Fibroblast of peridontal ligament (primary cell): ENCODE measurements at regions not wholly inside any gene's neighbourhood (a gene's known extent, or its start where the extent isn't known, plus 50 kb on each side); places are given as distances from the start of the nearest gene placed in this dataset.
"Not testable (repeated sequence)": the region's sequence is repeated elsewhere in the genome, so short reads cannot be mapped to it uniquely, and the experiment has no call there.

Source experiments
- DNase-seq: peaks from one replicate; pipeline ENCODE4 v3.0.0-alpha.2; 2010; ENCODE audit errors: extremely low read depth

DNA sequence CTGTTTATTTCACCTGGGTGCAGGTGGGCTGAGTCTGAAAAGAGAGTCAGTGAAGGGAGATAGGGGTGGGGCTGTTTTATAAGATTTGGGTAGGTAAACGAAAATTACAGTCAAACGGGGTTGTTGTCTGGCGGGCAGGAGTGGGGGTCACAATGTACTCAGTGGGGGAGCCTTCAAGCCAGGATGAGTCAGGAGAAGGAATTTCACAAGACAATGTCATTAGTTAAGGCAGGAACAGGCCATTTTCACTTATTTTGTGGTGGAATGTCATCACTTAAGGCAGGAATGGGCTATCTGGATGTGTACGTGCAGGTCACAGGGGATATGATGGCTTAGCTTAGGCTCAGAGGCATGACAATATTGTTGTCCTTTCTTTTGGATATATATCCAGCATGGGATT, 592.5 kb upstream of the MDGA2 start:
- DNase-seq: not testable (repeated sequence)

DNA sequence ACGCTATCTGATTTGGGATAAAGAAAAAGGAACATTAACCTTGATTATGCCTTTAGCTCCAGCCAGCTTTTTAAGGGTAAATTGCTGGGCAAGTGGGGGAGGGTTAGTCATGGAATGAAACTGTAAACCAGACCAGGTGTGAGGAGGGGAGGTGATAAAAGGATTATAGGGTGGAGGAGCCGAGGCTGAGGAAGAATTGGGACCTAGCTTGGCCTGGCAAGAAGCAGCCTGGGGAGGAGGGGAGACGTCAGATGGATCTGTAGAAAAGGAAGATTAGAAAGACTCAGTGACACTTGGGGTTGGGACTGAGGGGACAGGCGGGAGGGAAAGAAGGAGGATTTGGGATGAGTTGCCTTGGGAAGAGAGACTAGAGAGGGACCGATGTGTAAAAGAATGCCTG, 590.8 kb upstream of the MDGA2 start:
- DNase-seq: not testable (repeated sequence)

DNA sequence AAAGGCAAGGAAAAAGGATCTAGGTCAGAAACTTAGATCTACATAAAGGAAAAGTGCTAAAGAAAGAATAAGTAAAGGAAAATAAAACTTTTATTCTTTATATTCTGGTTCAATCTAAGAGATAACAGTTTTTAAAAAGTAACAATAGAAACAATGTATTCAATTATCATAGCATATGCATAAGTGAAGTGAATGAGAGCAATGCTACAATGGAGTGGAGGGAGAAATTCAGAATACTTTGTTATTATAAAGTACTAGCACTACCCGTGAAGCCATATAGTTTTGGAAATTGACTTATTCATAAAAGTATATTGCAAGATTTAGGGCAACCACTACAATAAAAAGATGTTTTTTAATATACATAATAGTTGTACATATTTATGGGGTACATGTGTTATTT, 586.0 kb upstream of the MDGA2 start:
- no peak for DNase-seq

DNA sequence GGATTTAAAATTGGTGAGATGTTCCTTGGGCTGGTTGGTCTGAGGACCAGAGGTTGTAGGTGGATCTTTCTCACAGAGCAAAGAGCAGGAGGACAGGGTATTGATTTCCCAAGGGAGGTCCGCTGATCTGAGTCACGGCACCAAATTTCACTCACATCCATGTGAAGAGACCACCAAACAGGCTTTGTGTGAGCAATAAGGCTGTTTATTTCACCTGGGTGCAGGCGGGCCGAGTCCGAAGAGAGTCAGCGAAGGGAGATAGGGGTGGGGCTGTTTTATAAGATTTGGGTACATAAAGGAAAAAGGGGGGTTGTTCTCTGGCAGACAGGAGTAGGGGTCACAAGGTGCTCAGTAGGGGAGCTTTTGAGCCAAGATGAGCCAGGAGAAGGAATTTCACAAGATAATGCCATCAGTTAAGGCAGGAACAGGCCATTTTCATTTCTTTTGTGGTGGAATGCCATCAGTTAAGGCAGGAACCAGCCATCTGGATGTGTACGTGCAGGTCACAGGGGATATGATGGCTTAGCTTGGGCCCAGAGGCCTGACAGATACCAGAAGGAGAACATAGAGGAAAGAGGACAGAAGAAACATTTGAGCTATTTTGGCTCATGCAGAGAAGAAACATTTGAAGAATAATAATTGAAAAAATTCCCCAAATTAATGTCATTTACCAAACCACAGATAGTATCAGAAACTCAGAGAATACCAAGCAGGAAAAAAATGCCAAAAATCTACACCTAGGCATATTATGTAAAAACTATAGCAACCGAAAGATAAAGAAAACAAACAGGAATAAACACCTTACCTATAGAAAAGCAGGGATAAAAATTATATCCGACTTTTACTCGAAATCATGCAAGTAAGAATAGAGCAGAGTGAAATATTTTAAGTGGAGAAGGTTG, 585.2 kb upstream of the MDGA2 start:
- not testable (repeated sequence) for DNase-seq

DNA sequence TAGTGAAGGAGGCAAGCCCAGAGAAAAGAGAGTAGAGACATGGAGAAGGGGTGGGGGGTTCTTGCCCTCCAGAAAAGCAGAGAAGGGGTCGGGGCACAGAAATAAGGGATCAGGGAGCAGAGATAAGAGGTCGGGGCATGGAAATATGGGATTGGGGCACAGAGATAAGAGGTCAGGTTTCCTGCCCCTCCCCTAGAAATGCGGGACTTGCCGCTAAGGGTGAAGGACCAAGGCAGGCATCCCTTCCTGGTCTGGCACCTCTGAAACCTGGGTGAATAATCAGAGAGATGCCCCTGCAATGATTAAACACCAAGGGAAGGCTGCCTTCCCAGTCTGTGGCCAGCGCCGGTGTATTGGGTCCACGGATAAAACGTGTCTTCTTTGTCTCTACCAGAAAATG, 584.5 kb upstream of the MDGA2 start:
- DNase-seq: not testable (repeated sequence)

DNA sequence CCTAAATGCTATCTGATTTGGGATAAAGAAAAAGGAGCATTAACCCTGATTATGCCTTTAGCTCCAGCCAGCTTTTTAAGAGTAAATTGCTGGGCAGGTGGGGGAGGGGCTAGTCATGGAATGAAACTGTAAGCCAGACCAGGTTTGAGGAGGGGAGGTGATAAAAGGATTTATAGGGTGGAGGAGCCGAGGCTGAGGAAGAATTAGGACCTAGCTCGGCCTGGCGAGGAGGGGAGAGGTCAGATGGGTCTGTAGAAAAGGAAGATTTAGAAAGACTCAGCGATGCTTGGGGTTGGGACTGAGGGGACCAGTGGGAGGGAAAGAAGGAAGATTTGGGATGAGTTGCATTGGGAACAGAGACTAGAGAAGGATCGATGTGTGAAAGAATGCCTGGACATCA, 583.8 kb upstream of the MDGA2 start:
- not testable (repeated sequence) for DNase-seq

DNA sequence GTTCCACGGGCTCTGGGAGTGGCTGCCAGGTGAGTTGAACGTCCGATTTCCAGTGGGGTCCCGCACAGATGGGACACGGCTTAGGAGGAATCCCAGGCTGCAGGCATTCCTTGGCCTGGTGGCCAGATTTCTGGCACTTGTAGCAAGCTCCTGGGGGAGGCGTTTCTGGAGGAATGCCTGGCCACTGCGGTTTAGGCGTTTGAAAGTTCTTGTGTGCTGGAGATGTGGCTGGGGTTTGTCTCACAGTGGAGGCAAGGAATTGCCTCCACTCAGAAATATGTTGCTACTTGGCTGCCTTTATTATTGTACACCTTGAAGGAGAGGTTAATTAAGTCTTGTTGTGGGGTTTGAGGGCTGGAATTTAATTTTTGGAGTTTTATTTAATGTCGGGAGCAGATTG, 583.3 kb upstream of the MDGA2 start:
- not testable (repeated sequence) for DNase-seq

DNA sequence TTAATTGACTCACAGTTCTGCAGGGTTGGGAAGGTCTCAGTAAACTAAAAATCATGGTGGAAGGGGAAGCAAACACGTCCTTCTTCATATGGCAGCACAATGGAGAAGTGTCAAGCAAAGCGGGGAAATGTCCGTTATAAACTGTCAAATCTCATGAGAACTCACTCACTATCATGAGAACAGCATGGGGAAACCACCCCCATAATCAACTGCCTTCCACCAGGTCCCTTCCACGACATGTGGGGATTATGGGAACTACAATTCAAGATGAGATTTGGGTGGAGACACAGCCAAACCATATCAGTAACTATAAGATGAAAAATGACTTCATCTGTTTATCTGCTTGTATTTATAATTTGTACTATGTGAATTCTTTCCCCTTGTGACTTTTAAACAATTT, 577.6 kb upstream of the MDGA2 start:
- DNase-seq: no peak

DNA sequence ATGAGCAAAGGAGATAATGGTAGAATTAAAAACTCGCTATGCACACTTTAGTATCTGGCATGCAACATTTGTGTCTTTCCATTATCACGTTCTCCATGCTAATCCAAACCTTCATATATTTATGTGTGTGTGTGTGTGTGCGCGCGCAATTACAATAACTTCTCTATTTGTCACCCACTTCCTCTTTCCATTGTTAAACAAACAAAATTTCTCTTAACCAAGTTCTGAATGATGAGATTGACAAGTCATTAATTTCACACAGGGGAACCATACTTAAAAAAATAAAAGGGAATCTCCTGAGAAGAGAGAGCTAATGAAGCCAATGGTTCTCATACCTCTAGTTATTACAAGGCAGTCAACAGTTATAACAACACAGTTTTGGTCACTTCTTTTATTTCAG, 575.9 kb upstream of the MDGA2 start:
- DNase-seq: no peak

DNA sequence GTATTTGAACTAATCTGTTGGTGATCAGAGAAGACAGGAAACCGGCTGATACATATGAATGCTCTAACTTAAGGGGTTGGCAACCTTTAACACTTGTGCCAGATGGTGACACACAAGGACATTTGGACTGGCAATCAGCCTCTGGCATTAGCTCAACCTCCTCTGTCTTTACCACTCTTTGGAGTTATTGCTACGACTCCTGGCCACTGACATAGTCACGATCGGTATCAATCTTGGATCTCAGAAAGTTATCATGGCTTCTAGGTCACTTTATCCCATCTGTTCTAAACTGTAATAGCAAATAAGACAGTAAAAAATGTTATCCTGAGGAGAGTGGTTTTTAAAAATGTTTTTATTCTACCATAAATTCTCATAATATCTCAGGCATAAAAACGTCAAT, 575.2 kb upstream of the MDGA2 start:
- DNase-seq: no peak

DNA sequence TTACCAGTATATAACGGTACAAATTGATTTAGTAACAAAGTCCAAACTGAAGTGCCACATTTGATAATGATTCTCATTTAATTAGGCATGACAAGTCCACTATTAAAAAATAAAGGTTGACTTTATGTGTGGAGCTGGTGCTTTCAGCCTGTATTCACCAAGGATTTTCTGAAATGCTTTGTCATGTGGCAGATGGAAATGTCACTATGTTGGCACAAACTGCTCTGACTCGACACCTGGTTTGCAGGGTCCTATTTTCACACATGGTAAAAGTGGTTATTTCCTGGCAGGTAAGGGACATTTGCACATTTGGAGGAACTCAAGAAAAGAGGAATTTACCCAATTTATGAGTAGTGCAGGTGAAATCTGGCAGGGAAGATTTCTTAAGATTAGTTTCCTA, 572.6 kb upstream of the MDGA2 start:
- DNase-seq: no peak

DNA sequence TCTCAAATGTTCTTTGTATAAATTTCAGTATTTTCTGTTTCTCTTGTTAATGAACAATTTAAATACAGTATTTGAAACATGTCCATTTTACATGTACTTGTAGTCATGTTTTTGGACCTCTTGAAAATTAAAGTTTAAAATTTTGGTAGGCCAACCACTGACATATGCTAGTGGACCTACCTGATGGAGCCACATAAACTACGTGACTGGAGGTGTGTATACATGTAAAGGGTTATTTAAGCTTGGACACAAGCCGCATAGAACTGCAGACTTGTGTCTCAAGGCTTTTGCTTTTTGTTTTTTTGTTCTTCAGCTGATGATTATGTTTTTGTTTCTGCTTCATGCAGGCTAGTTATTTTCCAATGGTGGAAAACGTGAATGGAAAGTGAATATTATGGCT, 568.5 kb upstream of the MDGA2 start:
- DNase-seq: no peak

DNA sequence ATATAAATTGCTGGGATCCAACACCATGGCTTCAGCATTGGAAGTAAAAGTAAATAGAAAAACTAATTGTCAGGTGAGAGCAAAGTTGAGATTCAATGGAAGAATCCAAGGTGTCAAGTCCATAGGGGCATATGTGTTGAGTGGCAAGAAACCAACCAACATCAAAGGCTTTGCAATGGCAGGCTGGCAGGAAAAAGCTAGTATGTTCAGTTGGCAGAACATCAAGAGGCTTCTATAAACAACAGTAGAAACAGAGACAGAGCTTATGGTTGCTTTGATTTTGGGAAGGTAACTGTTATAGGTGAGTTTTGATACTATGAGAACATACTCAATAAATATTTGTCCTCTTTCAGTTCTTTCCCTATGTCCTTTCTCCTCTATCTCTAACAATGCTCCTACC, 553.7 kb upstream of the MDGA2 start:
- no peak for DNase-seq

DNA sequence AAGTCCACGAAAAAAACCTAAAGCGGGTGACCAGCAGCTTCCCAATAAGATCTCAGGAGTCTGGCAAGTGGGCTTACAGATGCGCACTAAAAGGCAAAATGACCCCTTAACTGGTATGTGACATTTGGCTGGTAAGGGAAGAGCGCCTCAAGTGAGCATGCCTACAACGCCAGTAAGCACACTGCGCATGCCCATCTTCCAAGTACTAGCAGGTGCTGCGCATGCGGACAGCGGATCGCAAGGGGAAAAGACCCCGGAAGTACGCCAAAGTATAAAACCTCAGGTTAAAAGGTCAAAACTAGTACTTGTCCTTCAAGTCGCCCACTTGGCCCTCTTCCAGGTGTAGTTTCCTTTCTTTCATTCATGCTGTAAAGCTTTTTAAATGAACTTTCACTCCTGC, 518.5 kb upstream of the MDGA2 start:
- DNase-seq: no peak

DNA sequence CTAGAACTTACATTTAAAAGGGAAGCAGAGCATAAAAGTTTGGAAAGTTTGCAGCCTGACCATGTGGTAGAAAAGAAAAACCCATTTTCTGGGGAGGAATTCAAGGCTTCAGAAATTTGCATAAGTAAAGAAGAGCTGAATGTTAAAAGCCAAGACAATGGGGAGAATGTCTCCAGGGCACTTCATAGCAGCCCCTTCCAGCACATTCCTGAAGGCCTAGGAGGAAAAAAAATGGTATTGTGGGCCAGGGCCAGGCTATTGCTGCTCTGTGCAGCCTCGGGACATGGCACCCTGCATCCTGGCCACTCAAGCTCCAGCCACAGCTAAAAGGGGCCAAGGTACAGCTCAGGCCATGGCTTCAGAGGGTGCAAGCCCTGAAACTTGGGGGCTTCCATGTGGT, 474.2 kb upstream of the MDGA2 start:
- DNase-seq: not testable (repeated sequence)

DNA sequence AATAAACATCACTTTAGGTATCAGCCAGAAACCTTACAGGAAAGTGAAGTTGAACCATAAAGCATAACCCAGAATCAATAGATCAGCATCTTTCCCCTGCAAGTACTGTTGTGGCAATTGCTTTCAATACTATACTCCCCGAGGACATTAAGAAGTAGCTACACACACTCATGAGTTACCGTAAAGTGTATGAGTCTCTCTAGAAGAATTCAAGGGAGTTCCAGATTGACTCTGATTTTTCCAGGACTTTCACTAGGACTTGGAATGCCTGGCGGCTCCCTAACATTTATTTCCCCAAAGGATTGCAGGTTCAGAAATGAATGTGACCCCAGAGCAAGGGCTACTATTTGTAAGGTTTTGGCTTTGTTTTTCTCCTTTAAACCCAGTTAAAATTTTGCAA, 465.4 kb upstream of the MDGA2 start:
- no peak for DNase-seq

DNA sequence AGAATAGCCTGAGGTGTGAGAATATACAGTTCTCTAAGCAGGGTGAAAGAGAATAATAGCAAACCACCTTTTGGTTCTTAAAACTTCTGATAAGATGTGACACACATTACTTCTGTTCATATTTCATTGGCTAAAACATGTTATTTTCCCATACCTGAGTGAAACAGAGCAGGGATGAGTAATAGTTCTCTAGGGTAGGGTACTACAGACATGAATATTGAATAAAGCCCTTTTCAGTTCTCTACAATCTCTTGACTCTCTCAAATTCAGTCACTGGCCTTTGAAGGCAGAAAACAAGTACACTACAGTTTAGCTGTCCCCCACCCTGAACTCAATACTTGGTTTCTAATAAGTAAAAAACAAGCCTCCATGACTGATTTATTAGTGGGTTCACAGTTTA, 454.1 kb upstream of the MDGA2 start:
- DNase-seq: no peak

DNA sequence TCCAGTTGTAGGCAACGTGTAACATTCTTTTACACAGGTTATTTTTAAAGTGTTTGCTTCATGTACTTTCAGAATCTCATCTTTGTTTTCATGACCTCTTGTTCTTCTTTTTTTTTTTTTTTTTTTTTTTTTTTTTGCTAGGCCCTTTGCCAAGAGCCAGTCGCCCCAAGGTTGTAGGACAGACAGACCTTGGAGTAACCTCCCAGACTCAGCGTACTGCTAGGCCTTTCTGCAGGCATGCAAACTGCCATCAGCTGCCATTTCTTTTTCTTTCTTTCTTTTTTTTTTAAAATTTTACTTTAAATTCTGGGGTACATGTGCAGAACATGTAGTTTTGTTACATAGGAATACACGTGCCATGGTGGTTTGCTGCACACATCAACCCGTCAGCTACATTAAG, 452.3 kb upstream of the MDGA2 start:
- no peak for DNase-seq

DNA sequence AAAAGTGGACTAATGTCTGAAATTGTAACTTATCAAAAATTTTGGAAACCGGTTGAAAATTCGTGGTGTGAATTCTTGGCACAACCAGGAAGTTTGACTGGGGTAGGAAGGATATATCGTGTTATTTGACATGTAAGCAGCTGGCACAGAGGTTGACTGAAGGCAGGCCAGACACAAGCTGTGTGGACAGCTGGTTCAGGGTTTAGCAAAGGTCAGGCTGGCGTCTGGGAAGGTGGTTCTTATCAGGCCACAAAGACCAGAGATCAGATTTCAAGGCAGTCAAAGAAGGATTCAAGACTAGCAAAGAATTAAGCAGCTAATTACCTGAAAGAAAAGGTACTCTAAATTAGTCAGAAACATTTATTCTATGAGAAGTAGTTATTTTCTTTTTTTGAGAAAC, 450.2 kb upstream of the MDGA2 start:
- no peak for DNase-seq

DNA sequence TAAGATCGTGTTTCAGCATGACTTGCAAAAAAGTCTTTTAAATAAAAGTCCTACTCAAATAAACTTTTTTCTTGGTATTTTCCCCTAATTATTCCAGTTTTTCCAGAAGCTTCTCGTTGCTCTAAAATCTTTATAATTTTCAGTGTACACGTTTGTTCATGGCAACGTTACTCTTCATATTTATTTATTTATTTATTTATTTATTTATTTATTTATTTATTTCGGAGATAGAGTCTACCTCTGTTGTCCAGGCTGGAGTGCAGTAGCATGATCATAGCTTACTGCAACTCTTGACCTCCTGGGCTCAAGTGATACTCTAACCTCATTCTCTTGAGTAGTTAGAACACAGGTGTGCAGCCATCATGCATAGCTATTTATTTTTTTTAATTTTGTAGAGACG, 438.3 kb upstream of the MDGA2 start:
- DNase-seq: no peak

DNA sequence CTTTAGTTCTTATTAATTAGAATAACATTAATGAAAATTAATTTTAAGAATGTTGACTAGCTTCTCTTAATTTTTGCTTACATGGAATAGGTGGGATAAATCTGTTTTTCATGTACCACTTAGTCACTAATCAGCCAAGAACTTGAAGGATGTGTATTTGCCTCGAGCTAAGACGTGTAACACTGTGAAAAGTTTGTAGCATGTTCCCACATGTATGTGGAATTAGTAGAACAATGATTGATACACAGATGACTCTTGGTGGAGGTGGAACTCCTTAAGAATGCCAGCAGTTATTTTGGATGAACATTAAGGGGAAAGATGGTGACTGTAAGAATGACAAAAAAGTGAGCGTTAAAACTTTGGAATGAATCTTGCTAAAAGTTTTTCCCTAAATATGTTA, 435.7 kb upstream of the MDGA2 start:
- no peak for DNase-seq

DNA sequence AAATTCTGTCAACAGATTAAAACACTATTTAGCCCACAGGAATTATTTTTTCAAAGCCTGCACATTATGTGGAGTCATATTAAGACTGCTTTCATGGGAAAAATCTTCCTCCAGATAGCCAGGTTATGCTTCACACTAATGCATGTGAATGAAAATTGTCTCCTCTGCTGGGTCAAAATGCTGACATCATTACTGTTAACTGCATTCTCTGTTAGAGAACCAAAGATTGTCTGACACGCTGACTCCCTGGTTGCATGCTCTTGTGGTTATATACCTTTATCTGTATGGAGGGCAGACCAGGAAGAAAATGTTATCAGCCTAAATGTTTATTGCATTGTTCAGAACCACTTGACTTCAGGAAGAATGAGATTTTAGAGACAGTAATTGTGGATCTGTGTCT, 432.2 kb upstream of the MDGA2 start:
- no peak for DNase-seq

DNA sequence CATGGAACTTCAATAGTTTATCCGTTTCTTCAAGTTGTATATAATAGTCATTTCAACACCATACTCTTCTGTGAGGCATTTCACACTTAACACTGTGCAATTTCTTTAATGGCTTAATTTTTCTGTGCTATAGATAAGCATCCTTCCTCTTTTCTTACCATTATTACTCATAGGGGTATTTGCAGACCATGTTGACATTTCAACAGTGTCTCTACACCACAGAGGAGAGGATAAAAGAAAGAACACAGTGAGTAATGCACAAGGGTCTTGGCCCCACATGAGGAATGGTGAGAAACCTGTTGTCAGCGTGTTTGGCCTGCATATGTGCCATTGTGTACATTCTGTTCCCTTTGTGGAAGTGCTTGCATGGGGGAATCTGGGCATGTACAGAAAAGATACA, 421.5 kb upstream of the MDGA2 start:
- DNase-seq: no peak

DNA sequence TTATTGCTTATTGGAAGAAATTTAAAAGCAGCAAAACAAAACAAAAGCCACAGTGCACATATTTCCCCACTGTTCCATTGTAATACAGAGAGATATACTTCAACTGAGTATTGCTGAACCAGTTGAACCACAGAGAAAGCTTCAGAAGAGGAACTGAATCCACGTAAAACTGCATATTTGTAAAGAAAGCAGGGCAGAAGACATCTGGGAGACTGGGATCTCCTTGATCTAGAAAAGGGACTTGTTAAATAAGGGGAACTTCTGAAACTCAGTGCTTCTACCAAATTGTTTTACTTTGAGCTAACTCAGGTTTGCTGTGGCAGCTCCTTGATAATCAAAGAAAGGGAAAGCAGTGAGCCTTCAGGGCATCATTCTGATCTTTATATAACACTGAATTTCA, 411.1 kb upstream of the MDGA2 start:
- no peak for DNase-seq
